ENCODE measurements at regions not wholly inside any gene's neighbourhood (a gene's known extent, or its start where the extent isn't known, plus 50 kb on each side); places are given as distances from the start of the nearest gene placed in this dataset.
"Not testable (repeated sequence)": the region's sequence is repeated elsewhere in the genome, so short reads cannot be mapped to it uniquely, and the experiment has no call there.

DNA sequence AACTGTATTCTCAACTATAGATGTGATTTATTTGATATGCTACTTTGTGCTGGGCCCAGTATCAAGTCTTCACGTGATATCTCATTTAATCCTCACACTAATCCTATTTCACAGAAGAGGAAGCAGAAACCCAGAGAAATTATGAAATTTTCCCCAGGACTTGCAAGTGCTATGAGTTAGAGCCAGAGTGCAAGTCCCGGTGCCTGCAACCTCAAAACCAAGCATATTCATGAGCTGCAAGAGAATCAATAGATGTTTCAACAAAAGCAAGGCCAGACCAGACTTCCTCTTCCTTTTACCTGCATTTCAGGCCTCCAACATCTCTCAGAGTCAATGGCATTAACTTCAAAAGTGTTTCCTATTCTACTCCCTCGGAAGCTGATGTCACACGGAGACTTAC is 92.2 kb upstream of the GATB start:
- no peak overlapping the region for H3K27ac ChIP-seq
- TF ChIP-seq, protein P1, sequence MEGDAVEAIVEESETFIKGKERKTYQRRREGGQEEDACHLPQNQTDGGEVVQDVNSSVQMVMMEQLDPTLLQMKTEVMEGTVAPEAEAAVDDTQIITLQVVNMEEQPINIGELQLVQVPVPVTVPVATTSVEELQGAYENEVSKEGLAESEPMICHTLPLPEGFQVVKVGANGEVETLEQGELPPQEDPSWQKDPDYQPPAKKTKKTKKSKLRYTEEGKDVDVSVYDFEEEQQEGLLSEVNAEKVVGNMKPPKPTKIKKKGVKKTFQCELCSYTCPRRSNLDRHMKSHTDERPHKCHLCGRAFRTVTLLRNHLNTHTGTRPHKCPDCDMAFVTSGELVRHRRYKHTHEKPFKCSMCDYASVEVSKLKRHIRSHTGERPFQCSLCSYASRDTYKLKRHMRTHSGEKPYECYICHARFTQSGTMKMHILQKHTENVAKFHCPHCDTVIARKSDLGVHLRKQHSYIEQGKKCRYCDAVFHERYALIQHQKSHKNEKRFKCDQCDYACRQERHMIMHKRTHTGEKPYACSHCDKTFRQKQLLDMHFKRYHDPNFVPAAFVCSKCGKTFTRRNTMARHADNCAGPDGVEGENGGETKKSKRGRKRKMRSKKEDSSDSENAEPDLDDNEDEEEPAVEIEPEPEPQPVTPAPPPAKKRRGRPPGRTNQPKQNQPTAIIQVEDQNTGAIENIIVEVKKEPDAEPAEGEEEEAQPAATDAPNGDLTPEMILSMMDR (IDR thresholded peaks at IDR 0.05; ENCODE audit: low read depth, low read length, missing control alignments): no peak
- no peak overlapping the region for H3K4me3 ChIP-seq (ENCODE audit: low read depth, low read length)
- H3K36me3 ChIP-seq (replicated peaks): no peaks in the 10 kb centered on the region
- no peak for DNase-seq
- in situ Hi-C loops (cut with HindIII; ENCODE audit: low pct_ligation_motif_present, low sequenced_read_pairs): no loop called here
- no peaks in the 10 kb centered on the region for H3K27me3 ChIP-seq (replicated peaks)

DNA sequence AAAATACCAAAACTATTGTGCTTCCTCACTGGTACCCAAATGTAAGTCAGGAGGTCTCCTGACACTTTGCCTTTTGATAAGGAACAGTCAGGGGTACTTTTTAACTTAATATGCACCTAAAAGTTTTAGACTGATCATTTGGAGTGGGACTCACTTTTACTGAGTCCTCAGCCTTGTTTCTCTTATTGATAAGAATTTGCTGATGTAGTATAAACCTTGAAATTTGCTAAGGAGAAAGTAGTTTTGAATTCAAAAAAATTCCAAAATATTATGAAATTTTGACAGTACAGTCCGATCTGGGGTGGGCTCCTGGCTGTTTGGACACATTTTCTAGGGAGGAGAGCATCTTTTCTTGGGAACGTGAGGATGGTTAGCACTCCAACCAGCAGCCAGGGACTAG is 91.4 kb upstream of the GATB start:
- in situ Hi-C loops (cut with HindIII; ENCODE audit: low pct_ligation_motif_present, low sequenced_read_pairs): no loop called here
- TF ChIP-seq, protein P1 (IDR thresholded peaks at IDR 0.05; ENCODE audit: low read depth, low read length, missing control alignments): no peak
- H3K27ac ChIP-seq: no peak overlapping the region
- H3K4me3 ChIP-seq (ENCODE audit: low read depth, low read length): no peak overlapping the region
- DNase-seq: no peak
- H3K36me3 ChIP-seq (replicated peaks): no peaks in the 10 kb centered on the region
- H3K27me3 ChIP-seq (replicated peaks): no peaks in the 10 kb centered on the region

DNA sequence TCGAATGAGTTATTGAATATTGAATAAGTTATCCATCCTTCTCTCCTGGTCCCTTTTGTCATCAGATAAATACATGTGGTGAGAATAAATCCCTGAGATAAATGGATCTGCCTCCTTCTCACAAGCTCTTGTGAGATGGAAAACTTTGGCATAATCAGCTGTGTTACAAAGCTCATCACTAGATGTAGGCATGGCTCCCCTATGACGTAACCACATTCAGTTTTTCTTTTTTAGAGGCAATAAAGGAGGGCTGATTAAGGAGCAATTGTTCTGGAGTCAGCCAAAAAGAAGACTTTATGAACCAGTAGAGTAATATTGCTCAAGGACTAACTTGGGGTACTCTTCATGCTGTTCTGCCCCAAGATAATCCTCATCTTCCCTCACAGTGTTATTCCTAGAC is 90.5 kb upstream of the GATB start:
- Histone ChIP-seq H3K27me3 (replicated peaks) (no peaks in the 10 kb centered on the region), H3K36me3 (replicated peaks) (no peaks in the 10 kb centered on the region), H3K27ac (no peak overlapping the region), H3K4me3 (ENCODE audit: low read depth, low read length) (no peak overlapping the region)
- in situ Hi-C loops (cut with HindIII; ENCODE audit: low pct_ligation_motif_present, low sequenced_read_pairs): no loop called here
- TF ChIP-seq, protein P1 (IDR thresholded peaks at IDR 0.05; ENCODE audit: low read depth, low read length, missing control alignments): no peak
- DNase-seq: no peak

DNA sequence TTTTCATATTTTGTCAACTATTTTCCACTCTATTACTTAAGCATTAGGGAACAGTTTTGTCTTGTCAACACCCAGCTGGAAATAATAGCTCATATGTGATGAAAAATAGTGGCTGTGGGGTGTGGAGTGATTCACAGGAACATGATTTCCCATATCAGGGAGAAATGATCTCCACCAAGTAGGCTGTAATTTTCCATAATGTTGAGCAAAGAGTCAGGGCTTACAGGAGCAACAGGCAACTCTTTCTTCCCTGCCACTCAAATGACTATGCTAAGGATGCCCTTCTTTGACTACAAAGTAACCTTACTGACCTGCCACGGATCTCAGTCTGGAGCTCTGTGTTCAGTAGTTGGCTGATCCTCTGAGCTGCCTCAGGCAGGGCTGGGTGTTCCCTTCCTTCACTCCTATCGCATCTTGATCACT is 90.0 kb upstream of the GATB start:
- H3K36me3 ChIP-seq (replicated peaks): no peaks in the 10 kb centered on the region
- in situ Hi-C loops (cut with HindIII; ENCODE audit: low pct_ligation_motif_present, low sequenced_read_pairs): no loop called here
- DNase-seq: no peak

DNA sequence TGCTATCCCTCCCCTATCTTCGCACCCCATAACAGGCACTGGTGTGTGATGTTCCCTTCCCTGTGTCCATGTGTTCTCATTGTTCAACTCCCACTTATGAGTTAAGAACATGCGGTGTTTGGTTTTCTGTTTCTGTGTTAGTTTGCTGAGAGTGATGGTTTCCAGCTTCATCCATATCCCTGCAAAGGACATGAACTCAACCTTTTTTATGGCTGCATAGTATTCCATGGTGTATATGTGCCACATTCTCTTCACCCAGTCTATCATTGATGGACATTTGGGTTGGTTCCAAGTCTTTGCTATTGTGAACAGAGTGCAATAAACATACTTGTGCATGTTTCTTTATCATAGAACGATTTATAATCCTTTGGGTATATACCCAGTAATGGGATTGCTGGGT is 84.7 kb upstream of the GATB start:
- H3K4me3 ChIP-seq (ENCODE audit: low read depth, low read length); H3K36me3 ChIP-seq (replicated peaks); H3K27ac ChIP-seq; DNase-seq; in situ Hi-C loops (cut with HindIII; ENCODE audit: low pct_ligation_motif_present, low sequenced_read_pairs); H3K27me3 ChIP-seq (replicated peaks): not testable (repeated sequence)

More for the DNA sequence above, 90.0 kb upstream of the GATB start:
- H3K27me3 ChIP-seq (replicated peaks): no peaks in the 10 kb centered on the region
- H3K27ac ChIP-seq: no peak overlapping the region
- H3K4me3 ChIP-seq (ENCODE audit: low read depth, low read length): no peak overlapping the region
- TF ChIP-seq, protein P1 (IDR thresholded peaks at IDR 0.05; ENCODE audit: low read depth, low read length, missing control alignments): no peak

DNA sequence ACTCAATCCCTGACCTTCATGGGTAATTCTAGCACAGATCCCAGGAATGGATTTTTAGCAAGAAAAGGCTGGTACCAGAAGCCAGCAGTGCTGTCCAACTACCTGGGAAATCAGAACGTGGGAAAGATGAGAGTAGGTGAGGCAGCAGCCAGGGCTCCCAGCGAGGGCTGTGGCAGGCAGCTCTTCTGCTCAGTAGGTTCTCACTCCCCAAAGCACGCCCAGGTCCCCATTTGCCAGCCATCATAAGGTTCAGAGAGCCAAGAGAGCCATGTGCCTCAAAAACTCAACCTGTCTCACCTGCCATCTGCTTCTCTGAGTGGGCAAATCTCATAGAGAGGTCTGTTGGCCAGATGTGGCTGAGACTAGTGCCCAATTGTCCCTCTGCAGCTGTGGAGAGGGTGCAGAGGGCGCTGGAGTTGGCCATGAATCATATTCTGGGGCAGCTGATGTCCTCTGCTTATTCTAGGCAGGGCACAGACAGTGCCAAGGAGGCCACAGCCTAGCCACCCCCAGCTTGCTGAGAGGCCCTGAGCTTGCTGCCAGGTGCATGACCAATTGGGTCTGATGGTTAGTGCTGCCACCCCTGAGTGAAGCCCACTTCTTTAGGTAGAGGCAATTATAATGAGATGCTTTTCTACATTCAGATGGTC is 81.7 kb upstream of the GATB start:
- no peak overlapping the region for H3K27ac ChIP-seq
- H3K27me3 ChIP-seq (replicated peaks): no peaks in the 10 kb centered on the region
- TF ChIP-seq, protein P1 (IDR thresholded peaks at IDR 0.05; ENCODE audit: low read depth, low read length, missing control alignments): no peak
- no peak for DNase-seq
- no peak overlapping the region for H3K4me3 ChIP-seq (ENCODE audit: low read depth, low read length)
- in situ Hi-C loops (cut with HindIII; ENCODE audit: low pct_ligation_motif_present, low sequenced_read_pairs): no loop called here
- no peaks in the 10 kb centered on the region for H3K36me3 ChIP-seq (replicated peaks)
